Osteoblast (primary cell): ENCODE measurements at regions not wholly inside any gene's neighbourhood (a gene's known extent, or its start where the extent isn't known, plus 50 kb on each side); places are given as distances from the start of the nearest gene placed in this dataset.
A peak's percentile ranks its signal among the peaks of the same experiment; 100 is the strongest.

Source experiments
- DNase-seq: peaks from one replicate; pipeline ENCODE4 v3.0.0; 2011; ENCODE audit warnings: low spot score, mixed read lengths; ENCODE audit not compliant: insufficient read length; ENCODE audit errors: missing footprints
- H2AFZ ChIP-seq: 2 replicates; pipeline ENCODE4 v1.6.0; 2011; ENCODE audit warnings: mild to moderate bottlenecking, low read length
- H3K27ac ChIP-seq: 2 replicates; pipeline ENCODE4 v1.5.1; 2011; ENCODE audit warnings: mild to moderate bottlenecking, low read depth, low read length, moderate library complexity
- H3K27me3 ChIP-seq: 2 replicates; pipeline ENCODE4 v1.6.0; 2012; ENCODE audit warnings: mild to moderate bottlenecking, control low read depth, inconsistent platforms, low read length, moderate library complexity; ENCODE audit not compliant: insufficient read depth
- H3K36me3 ChIP-seq: 2 replicates; pipeline ENCODE4 v1.5.1; 2011; ENCODE audit warnings: mild to moderate bottlenecking, low read length, control low read depth, moderate library complexity; ENCODE audit not compliant: insufficient read depth
- H3K4me1 ChIP-seq: 2 replicates; pipeline ENCODE4 v1.5.1; 2011; ENCODE audit warnings: mild to moderate bottlenecking, low read length, control low read depth, moderate library complexity; ENCODE audit not compliant: insufficient read depth
- H3K4me2 ChIP-seq: 2 replicates; pipeline ENCODE4 v1.6.0; 2011; ENCODE audit warnings: mild to moderate bottlenecking, low read length; ENCODE audit not compliant: insufficient read depth
- H3K4me3 ChIP-seq: fragments of 200-600 bp; sonication (generic); 3 replicates; pipeline ENCODE4 v1.5.1; 2012; ENCODE audit warnings: mild to moderate bottlenecking, low read length, inconsistent platforms; ENCODE audit not compliant: insufficient read depth
- H3K79me2 ChIP-seq: 2 replicates; pipeline ENCODE4 v1.6.0; 2012; ENCODE audit warnings: mild to moderate bottlenecking, low read length, control low read depth, inconsistent platforms; ENCODE audit not compliant: insufficient read depth
- H3K9me3 ChIP-seq: 2 replicates; pipeline ENCODE4 v1.5.1; 2011; ENCODE audit warnings: low read depth, low read length, control low read depth
- H4K20me1 ChIP-seq: 2 replicates; pipeline ENCODE4 v1.6.0; 2012; ENCODE audit warnings: mild to moderate bottlenecking, low read length, control low read depth; ENCODE audit not compliant: insufficient read depth
- CTCF ChIP-seq: IDR thresholded peaks from 2 replicates; pipeline ENCODE4 v1.5.1; 2011; ENCODE audit warnings: mild to moderate bottlenecking, low read depth, low read length, moderate library complexity; ENCODE audit errors: extremely low read depth

DNA sequence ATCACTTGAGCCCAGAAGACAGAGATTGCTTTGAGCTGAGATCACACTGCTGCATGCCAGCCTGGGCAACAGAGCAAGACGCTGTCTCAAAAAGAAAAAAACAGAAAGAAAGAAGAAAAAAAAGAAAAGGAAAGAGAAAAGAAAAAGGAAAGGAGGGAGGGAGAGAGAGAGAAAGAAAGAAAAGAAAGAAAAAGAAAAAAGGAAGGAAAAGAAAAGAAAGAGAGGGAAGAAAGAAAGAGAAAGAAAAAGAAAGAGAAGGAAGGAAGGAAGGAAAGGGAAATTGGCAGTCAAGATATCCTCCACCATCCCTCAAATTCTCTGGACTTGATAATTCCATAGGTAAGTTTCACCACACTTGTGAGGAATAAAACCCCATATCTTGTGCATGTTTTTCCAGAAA lies 71.4 kb upstream of the WSB1 start:
- Histone ChIP-seq H2AFZ (no peak overlapping the region), H3K27me3 (no peaks in the 10 kb centered on the region), H3K79me2 (no peaks in the 10 kb centered on the region), H3K9me3 (no peaks in the 10 kb centered on the region), H3K4me3 (no peak overlapping the region), H4K20me1 (no peaks in the 10 kb centered on the region), H3K4me1 (peaks cover 3% of the 10 kb centered on the region), H3K4me2 (no peak overlapping the region), H3K36me3 (no peaks in the 10 kb centered on the region), H3K27ac (no peak overlapping the region)
- TF ChIP-seq CTCF = no peak
- DNase-seq = no peak

DNA sequence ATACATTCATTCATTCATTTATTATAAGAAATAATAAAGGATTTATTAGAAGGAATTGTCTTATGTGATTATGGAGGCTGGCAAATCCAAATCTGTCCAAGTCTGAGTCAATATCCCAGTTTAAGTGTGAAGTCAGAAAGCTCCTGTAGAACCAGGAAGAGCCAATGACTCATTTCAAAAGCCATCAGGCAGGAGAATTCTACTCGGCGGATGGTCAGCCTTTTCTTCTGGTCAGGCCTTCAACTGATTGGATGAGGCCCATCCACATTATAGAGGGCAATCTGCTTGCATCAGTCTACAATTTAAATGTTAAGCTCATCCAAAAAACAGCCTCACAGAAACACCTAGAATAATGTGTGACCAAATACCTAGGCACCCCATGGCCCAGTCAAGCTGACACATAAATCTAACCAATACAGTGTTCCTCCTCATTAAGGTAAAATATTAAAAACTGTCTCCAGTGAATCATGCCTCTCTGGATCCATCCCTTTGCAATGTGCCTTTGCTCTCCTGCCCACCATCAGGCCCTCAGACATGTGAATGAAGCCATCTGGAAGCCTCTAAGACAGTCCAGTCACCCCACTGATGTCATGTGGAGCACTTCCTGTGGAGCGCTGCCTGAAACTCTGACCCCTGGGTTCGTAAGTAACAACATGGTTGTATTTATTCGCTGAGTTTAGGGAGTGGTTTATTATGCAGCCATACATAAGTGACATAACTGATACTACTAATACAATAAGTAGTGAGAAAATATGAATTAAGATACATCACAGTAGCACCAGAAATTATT lies 69.2 kb upstream of the WSB1 start:
- no peak overlapping the region for H2AFZ ChIP-seq
- TF ChIP-seq CTCF = no peak
- no peak overlapping the region for H3K27ac ChIP-seq
- H4K20me1 ChIP-seq = no peaks in the 10 kb centered on the region
- no peak overlapping the region for H3K4me2 ChIP-seq
- no peaks in the 10 kb centered on the region for H3K27me3 ChIP-seq
- no peaks in the 10 kb centered on the region for H3K9me3 ChIP-seq
- H3K4me1 ChIP-seq = peaks cover 3% of the 10 kb centered on the region
- DNase-seq = no peak
- no peaks in the 10 kb centered on the region for H3K79me2 ChIP-seq
- no peak overlapping the region for H3K4me3 ChIP-seq
- no peaks in the 10 kb centered on the region for H3K36me3 ChIP-seq

GRCh38 chr17:27226611-27227230 lies 67.2 kb upstream of the WSB1 start:
- H3K27me3 ChIP-seq = no peaks in the 10 kb centered on the region
- no peak for TF ChIP-seq CTCF
- H3K4me1 ChIP-seq = peaks cover 3% of the 10 kb centered on the region
- no peaks in the 10 kb centered on the region for H3K79me2 ChIP-seq
- no peaks in the 10 kb centered on the region for H3K36me3 ChIP-seq
- DNase-seq = no peak
- no peak overlapping the region for H2AFZ ChIP-seq
- H3K4me3 ChIP-seq = no peak overlapping the region
- no peaks in the 10 kb centered on the region for H4K20me1 ChIP-seq
- H3K4me2 ChIP-seq = no peak overlapping the region
- no peak overlapping the region for H3K27ac ChIP-seq
- H3K9me3 ChIP-seq = no peaks in the 10 kb centered on the region

DNA sequence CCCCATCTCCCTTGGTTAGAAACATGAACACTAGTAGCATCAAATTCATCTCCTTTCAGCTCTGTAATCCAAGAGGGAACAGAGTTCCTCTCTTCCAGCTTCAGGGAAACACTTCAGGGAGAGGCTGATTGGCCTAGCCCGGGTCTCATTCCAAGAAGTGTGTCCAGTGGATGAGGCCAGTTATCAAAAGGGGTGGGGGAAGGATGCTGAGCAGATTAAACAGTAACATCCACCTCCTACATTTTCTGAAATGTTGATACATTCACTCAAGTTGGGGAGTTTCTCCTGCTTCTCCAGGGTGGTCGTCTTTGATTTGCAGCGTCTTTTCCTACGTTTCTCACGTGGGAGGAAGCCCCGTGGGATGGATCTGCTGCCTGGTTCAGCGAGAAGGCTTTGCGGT lies 62.9 kb upstream of the WSB1 start:
- H3K79me2 ChIP-seq = no peaks in the 10 kb centered on the region
- H3K9me3 ChIP-seq = no peaks in the 10 kb centered on the region
- peaks cover 3% of the 10 kb centered on the region for H3K4me1 ChIP-seq
- no peak overlapping the region for H2AFZ ChIP-seq
- H3K27me3 ChIP-seq = no peaks in the 10 kb centered on the region
- no peaks in the 10 kb centered on the region for H4K20me1 ChIP-seq
- TF ChIP-seq CTCF = no peak
- no peaks in the 10 kb centered on the region for H3K36me3 ChIP-seq
- H3K4me3 ChIP-seq = no peak overlapping the region
- DNase-seq = peak; percentile 51
- no peak overlapping the region for H3K4me2 ChIP-seq
- no peak overlapping the region for H3K27ac ChIP-seq
